Mammary epithelial cell (primary cell): ENCODE measurements at regions not wholly inside any gene's neighbourhood (a gene's known extent, or its start where the extent isn't known, plus 50 kb on each side); places are given as distances from the start of the nearest gene placed in this dataset.

Source experiments
- EZH2 ChIP-seq: IDR thresholded peaks from 2 replicates; pipeline ENCODE4 v1.6.1; 2012; ENCODE audit warnings: low read length, inconsistent platforms, borderline replicate concordance
- TF ChIP-seq, protein P1 (sequence below), 2 donors: IDR thresholded peaks in 1 of 2; conservative IDR thresholded peaks in 1 of 2; 2 replicates each; pipeline ENCODE4 v1.5.1; 2011 to 2012; ENCODE audit warnings: inconsistent platforms in 2 of 2, low read length in 2 of 2, mild to moderate bottlenecking in 2 of 2, control low read depth in 1 of 2, low read depth in 1 of 2; ENCODE audit not compliant: insufficient read depth in 1 of 2; ENCODE audit errors: extremely low read depth in 1 of 2

DNA sequence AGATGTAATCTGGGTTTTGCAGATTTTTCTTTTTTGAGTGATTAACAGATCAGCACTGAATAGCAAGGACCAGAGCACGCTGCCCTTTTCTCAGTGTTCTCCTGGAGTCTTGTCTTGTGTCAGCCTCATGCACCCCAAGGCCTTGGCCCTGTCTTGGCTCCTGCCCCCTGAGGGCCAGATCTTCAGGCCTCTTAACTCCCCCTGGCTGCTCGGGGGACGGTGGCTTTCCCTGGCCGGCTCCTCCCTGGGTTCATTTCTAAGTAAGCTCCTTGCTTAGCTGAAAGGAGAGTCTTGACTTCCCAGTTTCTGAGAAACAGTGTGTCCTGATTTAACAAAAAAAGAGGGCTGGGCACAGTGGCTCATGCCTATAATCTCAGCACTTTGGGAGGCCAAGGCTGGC is 1139.3 kb downstream of the BRD1 start:
- no peak for TF ChIP-seq EZH2
- TF ChIP-seq, protein P1, sequence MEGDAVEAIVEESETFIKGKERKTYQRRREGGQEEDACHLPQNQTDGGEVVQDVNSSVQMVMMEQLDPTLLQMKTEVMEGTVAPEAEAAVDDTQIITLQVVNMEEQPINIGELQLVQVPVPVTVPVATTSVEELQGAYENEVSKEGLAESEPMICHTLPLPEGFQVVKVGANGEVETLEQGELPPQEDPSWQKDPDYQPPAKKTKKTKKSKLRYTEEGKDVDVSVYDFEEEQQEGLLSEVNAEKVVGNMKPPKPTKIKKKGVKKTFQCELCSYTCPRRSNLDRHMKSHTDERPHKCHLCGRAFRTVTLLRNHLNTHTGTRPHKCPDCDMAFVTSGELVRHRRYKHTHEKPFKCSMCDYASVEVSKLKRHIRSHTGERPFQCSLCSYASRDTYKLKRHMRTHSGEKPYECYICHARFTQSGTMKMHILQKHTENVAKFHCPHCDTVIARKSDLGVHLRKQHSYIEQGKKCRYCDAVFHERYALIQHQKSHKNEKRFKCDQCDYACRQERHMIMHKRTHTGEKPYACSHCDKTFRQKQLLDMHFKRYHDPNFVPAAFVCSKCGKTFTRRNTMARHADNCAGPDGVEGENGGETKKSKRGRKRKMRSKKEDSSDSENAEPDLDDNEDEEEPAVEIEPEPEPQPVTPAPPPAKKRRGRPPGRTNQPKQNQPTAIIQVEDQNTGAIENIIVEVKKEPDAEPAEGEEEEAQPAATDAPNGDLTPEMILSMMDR (conservative IDR thresholded peaks at IDR 0.05 in 1 of 2, IDR thresholded peaks at IDR 0.05 in 1 of 2; ENCODE audit: extremely low read depth in 1 of 2, insufficient read depth in 1 of 2, low read depth in 1 of 2, low read length in 2 of 2) = no peak
